HCT116 (cell line): ENCODE measurements at regions not wholly inside any gene's neighbourhood (a gene's known extent, or its start where the extent isn't known, plus 50 kb on each side); places are given as distances from the start of the nearest gene placed in this dataset.

Experiments
- ATAC-seq: fragments of 200-7000 bp; cut with Tn5 transposase; 2 replicates; pipeline ENCODE4 v1.9.1; 2020; ENCODE audit warnings: mild to moderate bottlenecking, moderate library complexity
- BruUV-seq: library from RNA; stranded (reverse); fragments of 400-500 nt; replicated peaks from 2 replicates; lab custom pipeline; 2021; lab: Mats Ljungman, UMichigan
- CTCF ChIA-PET: fragments of 300-600 bp; sonication (Branson Sonifier 250); formaldehyde crosslinking; loops from one replicate; lab custom pipeline; 2021; ENCODE audit warnings: antibody characterized with exemption; lab: Charles Lee
- POLR2A ChIA-PET: fragments of 300-600, 350-600 bp; sonication (Branson Sonifier 250); formaldehyde crosslinking; loops from one replicate; lab custom pipeline; 2021; ENCODE audit warnings: antibody characterized with exemption; lab: Charles Lee
- RAD21 ChIA-PET, 2 experiments: fragments of 300-600 bp; sonication (Branson Sonifier 250); formaldehyde crosslinking; loops; one replicate each; lab custom pipeline; 2023; ENCODE audit warnings: low total read pairs in 2 of 2; ENCODE audit not compliant: uncharacterized antibody in 2 of 2, unreplicated experiment in 2 of 2, low non-redundant PET in 1 of 2; lab: Charles Lee
- DNase-seq: peaks from one replicate; pipeline ENCODE4 v3.0.0-alpha.2; 2010; ENCODE audit warnings: low read depth, low spot score
- H2AFZ ChIP-seq: fragments of 200-600 bp; shearing (Covaris generic), sonication (generic); 2 replicates; pipeline ENCODE4 v1.6.1; 2017; ENCODE audit warnings: low read depth, mixed run types, mixed read lengths, antibody characterized with exemption, low read length; ENCODE audit not compliant: poor library complexity, severe bottlenecking
- H3K27ac ChIP-seq: 2 replicates; pipeline ENCODE4 v1.5.1; 2012; ENCODE audit warnings: low read depth, low read length
- H3K27me3 ChIP-seq: fragments of 200-600 bp; sonication (generic); 2 replicates; pipeline ENCODE4 v1.6.1; 2016; ENCODE audit warnings: mixed run types, low read length, mixed read lengths; ENCODE audit not compliant: insufficient read depth
- H3K36me3 ChIP-seq, 2 experiments: fragments of 200-500 bp in 1 of 2; fragments of 200-600 bp in 1 of 2; sonication (Bioruptor generic) in 1 of 2; sonication (generic) in 1 of 2; 2 replicates each; pipeline versions ENCODE4 v1.5.1 to v1.6.1; 2014 to 2016; ENCODE audit warnings: low read length in 2 of 2, inconsistent platforms in 1 of 2, mixed read lengths in 1 of 2, mixed run types in 1 of 2; ENCODE audit not compliant: insufficient read depth in 2 of 2, control insufficient read depth in 1 of 2
- H3K4me1 ChIP-seq, 2 experiments: fragments of 200-600 bp in 1 of 2; sonication (generic) in 1 of 2; 2 replicates each; pipeline versions ENCODE4 v1.5.1 to v1.6.1; 2012 to 2017; ENCODE audit warnings: low read length in 2 of 2, inconsistent platforms in 1 of 2, mild to moderate bottlenecking in 1 of 2, mixed read lengths in 1 of 2, mixed run types in 1 of 2, moderate library complexity in 1 of 2; ENCODE audit not compliant: insufficient read depth in 2 of 2, control insufficient read depth in 1 of 2
- H3K4me2 ChIP-seq: fragments of 200-600 bp; sonication (generic); 2 replicates; pipeline ENCODE4 v1.6.1; 2017; ENCODE audit warnings: mixed run types, low read length, mixed read lengths
- H3K4me3 ChIP-seq, 2 experiments: fragments of 200-600 bp in 1 of 2; sonication (generic) in 1 of 2; replicated peaks in 1 of 2; 2 replicates each; pipeline ENCODE4 v1.5.1; 2011 to 2016; ENCODE audit warnings: low read length in 2 of 2, control low read depth in 1 of 2, low read depth in 1 of 2, mild to moderate bottlenecking in 1 of 2, mixed read lengths in 1 of 2, mixed run types in 1 of 2
- H3K79me2 ChIP-seq: fragments of 200-600 bp; sonication (generic); 2 replicates; pipeline ENCODE4 v1.6.1; 2017; ENCODE audit warnings: mild to moderate bottlenecking, mixed run types, low read length, moderate library complexity, mixed read lengths; ENCODE audit not compliant: insufficient read depth
- H3K9ac ChIP-seq: fragments of 200-600 bp; sonication (generic); 2 replicates; pipeline ENCODE4 v1.6.1; 2016; ENCODE audit warnings: low read length, mixed read lengths
- H3K9me2 ChIP-seq: fragments of 200-600 bp; sonication (generic), shearing (Covaris generic); 2 replicates; pipeline ENCODE4 v1.6.1; 2017; ENCODE audit warnings: mixed run types, mild to moderate bottlenecking, moderate library complexity; ENCODE audit not compliant: insufficient read depth
- H3K9me3 ChIP-seq, 2 experiments: fragments of 200-500 bp in 1 of 2; fragments of 200-600 bp in 1 of 2; sonication (Bioruptor generic) in 1 of 2; sonication (generic) in 1 of 2; 2 replicates each; pipeline ENCODE4 v1.6.1; 2014 to 2017; ENCODE audit warnings: low read length in 2 of 2, mixed read lengths in 2 of 2, inconsistent platforms in 1 of 2, low read depth in 1 of 2, mild to moderate bottlenecking in 1 of 2, mixed run types in 1 of 2, moderate library complexity in 1 of 2; ENCODE audit not compliant: control insufficient read depth in 1 of 2, insufficient read depth in 1 of 2
- H4K20me1 ChIP-seq: fragments of 200-600 bp; sonication (generic), shearing (Covaris generic); 2 replicates; pipeline ENCODE4 v1.6.1; 2017; ENCODE audit warnings: mixed run types, mild to moderate bottlenecking, moderate library complexity; ENCODE audit not compliant: insufficient read depth
- CBX3 ChIP-seq: IDR thresholded peaks from 2 replicates; pipeline ENCODE4 v1.6.1; 2012; ENCODE audit warnings: low read depth
- EGR1 ChIP-seq: IDR thresholded peaks from 2 replicates; pipeline ENCODE4 v1.6.1; 2012; ENCODE audit warnings: low read depth
- ELF1 ChIP-seq: IDR thresholded peaks from 2 replicates; pipeline ENCODE4 v1.6.1; 2012; ENCODE audit warnings: low read depth, borderline replicate concordance
- EZH2phosphoT487 ChIP-seq: fragments of 200-600 bp; IDR thresholded peaks from 2 replicates; pipeline ENCODE4 v1.6.1; 2018; ENCODE audit warnings: antibody characterized with exemption, borderline replicate concordance
- FOSL1 ChIP-seq: IDR thresholded peaks from 2 replicates; pipeline ENCODE4 v1.6.1; 2012; ENCODE audit warnings: low read depth
- SP1 ChIP-seq: IDR thresholded peaks from 2 replicates; pipeline ENCODE4 v1.6.1; 2012; ENCODE audit warnings: low read depth
- TCF7L2 ChIP-seq: IDR thresholded peaks from 2 replicates; pipeline ENCODE4 v1.7.0; 2011; ENCODE audit warnings: borderline replicate concordance, inconsistent platforms; ENCODE audit not compliant: insufficient read depth, insufficient read length; ENCODE audit errors: extremely low read depth
- YY1 ChIP-seq: IDR thresholded peaks from 2 replicates; pipeline ENCODE4 v1.6.1; 2011; ENCODE audit warnings: low read length, low read depth, moderate library complexity, mild to moderate bottlenecking; ENCODE audit not compliant: insufficient replicate concordance; ENCODE audit errors: extremely low read depth
- ZFX ChIP-seq: fragments of 450-650 bp; IDR thresholded peaks from 2 replicates; pipeline ENCODE4 v1.6.1; 2017
- intact Hi-C: fragments of 100-400 bp; cut with micrococcal nuclease; formaldehyde crosslinking; loops from 2 replicates; pipeline ENCODE4 v1.10.0; 2022
- TF ChIP-seq, protein P1 (sequence below): IDR thresholded peaks from 2 replicates; pipeline ENCODE4 v1.6.1; 2012
- TF ChIP-seq, protein P2 (sequence below): IDR thresholded peaks from 2 replicates; pipeline ENCODE4 v1.6.1; 2012
- TF ChIP-seq, protein P3 (sequence below): IDR thresholded peaks from 2 replicates; pipeline ENCODE4 v1.6.1; 2012; ENCODE audit warnings: low read depth
- TF ChIP-seq, protein P4 (sequence below), 3 experiments: fragments of 200-600 bp in 1 of 3; sonication (generic) in 1 of 3; IDR thresholded peaks in 2 of 3; conservative IDR thresholded peaks in 1 of 3; 2 replicates each; pipeline ENCODE4 v1.5.1; 2012 to 2017; ENCODE audit warnings: low read depth in 2 of 3, low read length in 2 of 3, antibody characterized with exemption in 1 of 3, borderline replicate concordance in 1 of 3, control low read depth in 1 of 3, mild to moderate bottlenecking in 1 of 3, mixed read lengths in 1 of 3, mixed run types in 1 of 3, moderate library complexity in 1 of 3; ENCODE audit not compliant: insufficient read depth in 1 of 3

DNA sequence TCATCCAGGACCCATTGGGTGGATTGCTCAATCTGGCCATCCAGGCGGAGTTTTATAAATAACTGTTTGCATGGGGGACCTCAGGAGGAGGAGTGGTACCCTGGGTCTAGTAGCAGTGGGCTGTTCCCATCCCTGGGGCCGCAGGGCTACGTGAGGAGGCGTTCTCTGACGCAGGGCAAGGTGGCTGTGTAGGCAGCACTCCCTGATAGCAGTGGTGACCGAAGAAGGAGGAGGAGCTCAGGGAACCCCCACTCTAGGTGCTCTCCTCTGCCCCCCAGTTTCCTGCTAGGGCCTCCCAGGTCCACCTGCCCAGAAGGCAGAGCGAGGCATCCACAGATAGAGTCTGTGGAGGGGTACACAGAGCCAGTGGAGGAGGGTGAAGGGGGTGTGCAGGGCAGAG, 64.1 kb downstream of the CCNE1 start:
- DNase-seq (no peak), ATAC-seq (no peak)
- intact Hi-C loops, result no loop called here
- Histone ChIP-seq H3K79me2 (no peaks in the 10 kb centered on the region), H3K9ac (no peak overlapping the region), H3K4me1 (peaks cover 0 to 27% of the 10 kb centered on the region in 2 experiments; a peak in 3 of 4 replicates), H3K27me3 (no peaks in the 10 kb centered on the region), H3K9me3 (no peaks in the 10 kb centered on the region), H3K36me3 (no peaks in the 10 kb centered on the region), H3K27ac (no peak overlapping the region), H3K4me3 (no peak overlapping the region), H3K9me2 (no peaks in the 10 kb centered on the region), H4K20me1 (no peaks in the 10 kb centered on the region), H3K4me2 (no peak overlapping the region), H2AFZ (no peak overlapping the region)
- ChIA-PET POLR2A (no interaction called here), RAD21 (interaction anchor here in 1 of 2 experiments (0.6 kb wide), 1 partner anchor 124 kb away, joined by 7 read pairs; no protein-coding TSS in a partner anchor), CTCF (interaction anchor here (0.8 kb wide), 1 partner anchor 116 kb away, joined by 3 read pairs; no protein-coding TSS in a partner anchor)
- TF ChIP-seq, protein P1, sequence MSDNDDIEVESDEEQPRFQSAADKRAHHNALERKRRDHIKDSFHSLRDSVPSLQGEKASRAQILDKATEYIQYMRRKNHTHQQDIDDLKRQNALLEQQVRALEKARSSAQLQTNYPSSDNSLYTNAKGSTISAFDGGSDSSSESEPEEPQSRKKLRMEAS, result no peak
- TF ChIP-seq FOSL1 (no peak), CBX3 (no peak), EGR1 (no peak), EZH2phosphoT487 (no peak), ZFX (no peak), YY1 (no peak), SP1 (no peak), TCF7L2 (no peak), ELF1 (no peak)
- TF ChIP-seq, protein P2, sequence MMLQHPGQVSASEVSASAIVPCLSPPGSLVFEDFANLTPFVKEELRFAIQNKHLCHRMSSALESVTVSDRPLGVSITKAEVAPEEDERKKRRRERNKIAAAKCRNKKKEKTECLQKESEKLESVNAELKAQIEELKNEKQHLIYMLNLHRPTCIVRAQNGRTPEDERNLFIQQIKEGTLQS, result no peak
- TF ChIP-seq, protein P3, sequence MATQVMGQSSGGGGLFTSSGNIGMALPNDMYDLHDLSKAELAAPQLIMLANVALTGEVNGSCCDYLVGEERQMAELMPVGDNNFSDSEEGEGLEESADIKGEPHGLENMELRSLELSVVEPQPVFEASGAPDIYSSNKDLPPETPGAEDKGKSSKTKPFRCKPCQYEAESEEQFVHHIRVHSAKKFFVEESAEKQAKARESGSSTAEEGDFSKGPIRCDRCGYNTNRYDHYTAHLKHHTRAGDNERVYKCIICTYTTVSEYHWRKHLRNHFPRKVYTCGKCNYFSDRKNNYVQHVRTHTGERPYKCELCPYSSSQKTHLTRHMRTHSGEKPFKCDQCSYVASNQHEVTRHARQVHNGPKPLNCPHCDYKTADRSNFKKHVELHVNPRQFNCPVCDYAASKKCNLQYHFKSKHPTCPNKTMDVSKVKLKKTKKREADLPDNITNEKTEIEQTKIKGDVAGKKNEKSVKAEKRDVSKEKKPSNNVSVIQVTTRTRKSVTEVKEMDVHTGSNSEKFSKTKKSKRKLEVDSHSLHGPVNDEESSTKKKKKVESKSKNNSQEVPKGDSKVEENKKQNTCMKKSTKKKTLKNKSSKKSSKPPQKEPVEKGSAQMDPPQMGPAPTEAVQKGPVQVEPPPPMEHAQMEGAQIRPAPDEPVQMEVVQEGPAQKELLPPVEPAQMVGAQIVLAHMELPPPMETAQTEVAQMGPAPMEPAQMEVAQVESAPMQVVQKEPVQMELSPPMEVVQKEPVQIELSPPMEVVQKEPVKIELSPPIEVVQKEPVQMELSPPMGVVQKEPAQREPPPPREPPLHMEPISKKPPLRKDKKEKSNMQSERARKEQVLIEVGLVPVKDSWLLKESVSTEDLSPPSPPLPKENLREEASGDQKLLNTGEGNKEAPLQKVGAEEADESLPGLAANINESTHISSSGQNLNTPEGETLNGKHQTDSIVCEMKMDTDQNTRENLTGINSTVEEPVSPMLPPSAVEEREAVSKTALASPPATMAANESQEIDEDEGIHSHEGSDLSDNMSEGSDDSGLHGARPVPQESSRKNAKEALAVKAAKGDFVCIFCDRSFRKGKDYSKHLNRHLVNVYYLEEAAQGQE, result no peak
- TF ChIP-seq, protein P4, sequence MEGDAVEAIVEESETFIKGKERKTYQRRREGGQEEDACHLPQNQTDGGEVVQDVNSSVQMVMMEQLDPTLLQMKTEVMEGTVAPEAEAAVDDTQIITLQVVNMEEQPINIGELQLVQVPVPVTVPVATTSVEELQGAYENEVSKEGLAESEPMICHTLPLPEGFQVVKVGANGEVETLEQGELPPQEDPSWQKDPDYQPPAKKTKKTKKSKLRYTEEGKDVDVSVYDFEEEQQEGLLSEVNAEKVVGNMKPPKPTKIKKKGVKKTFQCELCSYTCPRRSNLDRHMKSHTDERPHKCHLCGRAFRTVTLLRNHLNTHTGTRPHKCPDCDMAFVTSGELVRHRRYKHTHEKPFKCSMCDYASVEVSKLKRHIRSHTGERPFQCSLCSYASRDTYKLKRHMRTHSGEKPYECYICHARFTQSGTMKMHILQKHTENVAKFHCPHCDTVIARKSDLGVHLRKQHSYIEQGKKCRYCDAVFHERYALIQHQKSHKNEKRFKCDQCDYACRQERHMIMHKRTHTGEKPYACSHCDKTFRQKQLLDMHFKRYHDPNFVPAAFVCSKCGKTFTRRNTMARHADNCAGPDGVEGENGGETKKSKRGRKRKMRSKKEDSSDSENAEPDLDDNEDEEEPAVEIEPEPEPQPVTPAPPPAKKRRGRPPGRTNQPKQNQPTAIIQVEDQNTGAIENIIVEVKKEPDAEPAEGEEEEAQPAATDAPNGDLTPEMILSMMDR (IDR thresholded peaks at IDR 0.05 in 2 of 3, conservative IDR thresholded peaks at IDR 0.05 in 1 of 3; ENCODE audit: borderline replicate concordance in 1 of 3, insufficient read depth in 1 of 3, low read depth in 2 of 3, low read length in 2 of 3), result no peak
- no TSS peak for BruUV-seq
